ENCODE measurements at regions not wholly inside any gene's neighbourhood (a gene's known extent, or its start where the extent isn't known, plus 50 kb on each side); places are given as distances from the start of the nearest gene placed in this dataset.

DNA sequence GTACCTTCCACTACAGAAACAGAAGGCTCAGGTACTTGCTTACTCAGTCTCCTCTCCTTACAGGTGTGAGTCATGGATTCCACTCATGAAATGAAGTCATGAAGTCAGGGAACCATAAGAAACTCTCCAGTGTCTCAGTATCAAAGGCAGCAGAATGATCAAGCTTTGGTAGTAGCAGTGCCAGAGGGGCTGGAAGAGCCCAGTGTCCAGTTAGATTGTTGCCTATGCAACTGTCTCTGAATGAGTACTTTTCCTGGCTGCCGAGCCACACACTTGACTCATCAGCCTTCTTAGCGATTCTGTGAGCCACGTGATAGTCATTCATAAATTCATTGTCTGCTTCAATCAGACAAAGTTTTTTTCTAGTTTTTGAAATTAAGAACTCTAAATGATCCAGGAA, 52.2 kb upstream of the DTNBP1 start:
- Histone ChIP-seq H3K27ac (ENCODE audit: extremely low read depth, low read depth, low read length) (no peak overlapping the region), H3K9me3 (ENCODE audit: control insufficient read depth, insufficient read depth, low read depth, low read length) (no peaks in the 10 kb centered on the region), H3K4me1 (ENCODE audit: control insufficient read depth, insufficient read depth, low read length) (no peaks in the 10 kb centered on the region), H3K4me3 (ENCODE audit: low read depth, low read length) (no peak overlapping the region), H3K36me3 (ENCODE audit: control insufficient read depth in 2 of 2, insufficient read depth in 1 of 2, low read length in 2 of 2) (no peaks in the 10 kb centered on the region)
- ChIA-PET CTCF (interaction anchor here (0.5 to 0.7 kb wide), 2 partner anchors 128 to 456 kb away, joined by 3 to 4 read pairs; no protein-coding TSS in a partner anchor), POLR2A (interaction anchor here (0.9 kb wide), 1 partner anchor 19 kb away, joined by 4 read pairs; no protein-coding TSS in a partner anchor)
- TF ChIP-seq IKZF3 (tag by site-specific recombination; IDR thresholded peaks at IDR 0.05) (no peak), ZNF529 (tag by site-specific recombination; IDR thresholded peaks at IDR 0.05; ENCODE audit: insufficient replicate concordance) (no peak), ZNF10 (tag by site-specific recombination; IDR thresholded peaks at IDR 0.05) (no peak), ZNF274 (IDR thresholded peaks at IDR 0.05; ENCODE audit: low read length) (no peak), ZNF274 (tag by site-specific recombination; IDR thresholded peaks at IDR 0.05; ENCODE audit: borderline replicate concordance) (no peak), ZNF366 (tag by site-specific recombination; conservative IDR thresholded peaks at IDR 0.05) (no peak), ZSCAN16 (tag by site-specific recombination; IDR thresholded peaks at IDR 0.05) (no peak), ZNF266 (tag by site-specific recombination; IDR thresholded peaks at IDR 0.05; ENCODE audit: low read depth) (no peak), ZNF549 (tag by site-specific recombination; IDR thresholded peaks at IDR 0.05) (no peak), EGR2 (tag by site-specific recombination; IDR thresholded peaks at IDR 0.05; ENCODE audit: low read depth) (no peak), ZNF548 (tag by site-specific recombination; IDR thresholded peaks at IDR 0.05) (no peak)
- TF ChIP-seq, protein P1, sequence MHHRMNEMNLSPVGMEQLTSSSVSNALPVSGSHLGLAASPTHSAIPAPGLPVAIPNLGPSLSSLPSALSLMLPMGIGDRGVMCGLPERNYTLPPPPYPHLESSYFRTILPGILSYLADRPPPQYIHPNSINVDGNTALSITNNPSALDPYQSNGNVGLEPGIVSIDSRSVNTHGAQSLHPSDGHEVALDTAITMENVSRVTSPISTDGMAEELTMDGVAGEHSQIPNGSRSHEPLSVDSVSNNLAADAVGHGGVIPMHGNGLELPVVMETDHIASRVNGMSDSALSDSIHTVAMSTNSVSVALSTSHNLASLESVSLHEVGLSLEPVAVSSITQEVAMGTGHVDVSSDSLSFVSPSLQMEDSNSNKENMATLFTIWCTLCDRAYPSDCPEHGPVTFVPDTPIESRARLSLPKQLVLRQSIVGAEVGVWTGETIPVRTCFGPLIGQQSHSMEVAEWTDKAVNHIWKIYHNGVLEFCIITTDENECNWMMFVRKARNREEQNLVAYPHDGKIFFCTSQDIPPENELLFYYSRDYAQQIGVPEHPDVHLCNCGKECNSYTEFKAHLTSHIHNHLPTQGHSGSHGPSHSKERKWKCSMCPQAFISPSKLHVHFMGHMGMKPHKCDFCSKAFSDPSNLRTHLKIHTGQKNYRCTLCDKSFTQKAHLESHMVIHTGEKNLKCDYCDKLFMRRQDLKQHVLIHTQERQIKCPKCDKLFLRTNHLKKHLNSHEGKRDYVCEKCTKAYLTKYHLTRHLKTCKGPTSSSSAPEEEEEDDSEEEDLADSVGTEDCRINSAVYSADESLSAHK (tag by site-specific recombination; IDR thresholded peaks at IDR 0.05) = no peak
- TF ChIP-seq, protein P2, sequence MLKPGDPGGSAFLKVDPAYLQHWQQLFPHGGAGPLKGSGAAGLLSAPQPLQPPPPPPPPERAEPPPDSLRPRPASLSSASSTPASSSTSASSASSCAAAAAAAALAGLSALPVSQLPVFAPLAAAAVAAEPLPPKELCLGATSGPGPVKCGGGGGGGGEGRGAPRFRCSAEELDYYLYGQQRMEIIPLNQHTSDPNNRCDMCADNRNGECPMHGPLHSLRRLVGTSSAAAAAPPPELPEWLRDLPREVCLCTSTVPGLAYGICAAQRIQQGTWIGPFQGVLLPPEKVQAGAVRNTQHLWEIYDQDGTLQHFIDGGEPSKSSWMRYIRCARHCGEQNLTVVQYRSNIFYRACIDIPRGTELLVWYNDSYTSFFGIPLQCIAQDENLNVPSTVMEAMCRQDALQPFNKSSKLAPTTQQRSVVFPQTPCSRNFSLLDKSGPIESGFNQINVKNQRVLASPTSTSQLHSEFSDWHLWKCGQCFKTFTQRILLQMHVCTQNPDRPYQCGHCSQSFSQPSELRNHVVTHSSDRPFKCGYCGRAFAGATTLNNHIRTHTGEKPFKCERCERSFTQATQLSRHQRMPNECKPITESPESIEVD (tag by site-specific recombination; IDR thresholded peaks at IDR 0.05) = no peak

- ChIA-PET CTCF (no interaction called here), POLR2A (no interaction called here)
- no peak overlapping the region for H3K27ac ChIP-seq (ENCODE audit: extremely low read depth, low read depth, low read length)
- no peak overlapping the region for H3K4me3 ChIP-seq (ENCODE audit: low read depth, low read length)
- no peaks in the 10 kb centered on the region for H3K4me1 ChIP-seq (ENCODE audit: control insufficient read depth, insufficient read depth, low read length)
- H3K9me3 ChIP-seq (ENCODE audit: control insufficient read depth, insufficient read depth, low read depth, low read length) = no peaks in the 10 kb centered on the region
- H3K36me3 ChIP-seq (ENCODE audit: control insufficient read depth in 2 of 2, insufficient read depth in 1 of 2, low read length in 2 of 2) = no peaks in the 10 kb centered on the region
- no peak for TF ChIP-seq ZNF768 (tag by site-specific recombination; IDR thresholded peaks at IDR 0.05)
- no peak for TF ChIP-seq ZNF626 (tag by site-specific recombination; IDR thresholded peaks at IDR 0.05)
- TF ChIP-seq SP2 (tag by site-specific recombination; IDR thresholded peaks at IDR 0.05) = no peak
- TF ChIP-seq, protein P3, sequence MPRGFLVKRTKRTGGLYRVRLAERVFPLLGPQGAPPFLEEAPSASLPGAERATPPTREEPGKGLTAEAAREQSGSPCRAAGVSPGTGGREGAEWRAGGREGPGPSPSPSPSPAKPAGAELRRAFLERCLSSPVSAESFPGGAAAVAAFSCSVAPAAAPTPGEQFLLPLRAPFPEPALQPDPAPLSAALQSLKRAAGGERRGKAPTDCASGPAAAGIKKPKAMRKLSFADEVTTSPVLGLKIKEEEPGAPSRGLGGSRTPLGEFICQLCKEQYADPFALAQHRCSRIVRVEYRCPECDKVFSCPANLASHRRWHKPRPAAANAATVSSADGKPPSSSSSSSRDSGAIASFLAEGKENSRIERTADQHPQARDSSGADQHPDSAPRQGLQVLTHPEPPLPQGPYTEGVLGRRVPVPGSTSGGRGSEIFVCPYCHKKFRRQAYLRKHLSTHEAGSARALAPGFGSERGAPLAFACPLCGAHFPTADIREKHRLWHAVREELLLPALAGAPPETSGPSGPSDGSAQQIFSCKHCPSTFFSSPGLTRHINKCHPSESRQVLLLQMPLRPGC (tag by site-specific recombination; IDR thresholded peaks at IDR 0.05) = no peak
- no peak for TF ChIP-seq TCF7L2 (IDR thresholded peaks at IDR 0.05; ENCODE audit: borderline replicate concordance, low read depth, low read length)
- no peak for TF ChIP-seq KLF9 (tag by site-specific recombination; IDR thresholded peaks at IDR 0.05; ENCODE audit: low read depth)
- TF ChIP-seq REPIN1 (tag by site-specific recombination; IDR thresholded peaks at IDR 0.05; ENCODE audit: low read depth) = no peak
- no peak for TF ChIP-seq REST (tag by site-specific recombination; IDR thresholded peaks at IDR 0.05)
- TF ChIP-seq ZBTB11 (tag by site-specific recombination; conservative IDR thresholded peaks at IDR 0.05; ENCODE audit: low read depth) = no peak
- no peak for TF ChIP-seq ZNF76 (tag by site-specific recombination; IDR thresholded peaks at IDR 0.05; ENCODE audit: borderline replicate concordance, low read depth)
Measured at GRCh38 chr6:15714658-15715057, 51.8 kb upstream of the DTNBP1 start.
